ENCODE measurements at regions not wholly inside any gene's neighbourhood (a gene's known extent, or its start where the extent isn't known, plus 50 kb on each side); places are given as distances from the start of the nearest gene placed in this dataset.

DNA sequence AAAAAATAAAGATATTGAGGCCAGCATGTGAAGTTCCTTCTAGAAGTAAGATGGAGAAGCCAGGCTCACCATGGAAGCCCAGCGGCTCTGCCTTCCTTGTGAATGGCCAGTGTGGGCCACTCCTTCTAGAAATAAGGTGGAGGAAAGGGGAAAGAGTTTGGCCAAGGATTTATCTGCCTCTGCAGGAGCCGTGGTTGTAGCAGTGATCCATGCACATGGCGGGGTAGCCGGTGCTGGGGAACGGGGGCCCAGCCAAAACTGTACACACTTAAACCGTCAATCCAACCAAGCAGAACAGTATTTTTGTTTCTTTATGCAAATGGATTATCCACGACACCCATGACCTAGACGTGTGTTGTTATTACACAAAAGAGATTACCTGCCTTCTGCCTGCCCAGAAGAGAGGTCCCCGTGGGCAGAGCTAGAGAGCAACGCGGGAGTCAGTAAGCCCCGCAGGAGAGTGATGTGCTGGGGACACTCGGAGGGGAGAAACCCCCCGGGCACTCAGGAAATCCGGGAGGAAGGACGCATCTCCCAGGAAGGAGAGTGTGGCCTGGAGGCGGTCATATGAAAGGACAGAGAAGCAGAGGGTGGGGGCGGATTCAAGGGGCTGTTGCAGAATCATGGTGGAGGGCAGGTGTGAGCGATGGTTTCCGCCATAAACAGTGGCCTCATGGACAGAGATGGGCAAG, 218.4 kb upstream of the PPP2R2D start:
- intact Hi-C loops (cut with micrococcal nuclease; ENCODE audit: unreplicated experiment), result no loop called here
- H4K20me1 ChIP-seq (ENCODE audit: insufficient read depth, low read length), result 0 out of 2 replicates have a peak, but pooled peaks cover 2% of the 10 kb centered on the region
- no peaks in the 10 kb centered on the region for H3K79me2 ChIP-seq (ENCODE audit: insufficient read depth, low read length)
- ATAC-seq, result no peak
- peaks cover 0 to 7% of the 10 kb centered on the region in 2 experiments; a peak in 1 of 5 replicates for H3K27me3 ChIP-seq (ENCODE audit: control insufficient read depth in 1 of 2, insufficient read depth in 2 of 2, low read length in 2 of 2)
- no peak overlapping the region for H3K4me2 ChIP-seq (ENCODE audit: low read depth, low read length)
- H3K4me1 ChIP-seq (ENCODE audit: insufficient read depth, low read length), result no peaks in the 10 kb centered on the region
- CTCF ChIA-PET (ENCODE audit: low intra/inter-chr PET ratio, low total read pairs), result no interaction called here
- DNase-seq (ENCODE audit: low spot score), result no peak
- H3K9ac ChIP-seq (ENCODE audit: insufficient read depth, low read depth, low read length), result no peak overlapping the region
- POLR2A ChIA-PET, result no interaction called here
- no peak overlapping the region for H2AFZ ChIP-seq (ENCODE audit: low read length)
- H3K36me3 ChIP-seq (replicated peaks in 1 of 2; ENCODE audit: control insufficient read depth in 1 of 2, insufficient read depth in 2 of 2, low read length in 2 of 2), result no peaks in the 10 kb centered on the region
- H3K27ac ChIP-seq (ENCODE audit: extremely low read length, insufficient read depth, low read length), result no peak overlapping the region
- BruUV-seq (replicated peaks), result no TSS peak
- in situ Hi-C loops (cut with HindIII; ENCODE audit: extremely low pct_ligation_motif_present, low pct_unique_long_range_greater_than_20kb), result no loop called here
- TF ChIP-seq ZNF879 (CRISPR knock-in tag; IDR thresholded peaks at IDR 0.05) (no peak), SOX6 (IDR thresholded peaks at IDR 0.05) (no peak), SOX6 (CRISPR knock-in tag; IDR thresholded peaks at IDR 0.05) (no peak), ZNF546 (CRISPR knock-in tag; conservative IDR thresholded peaks at IDR 0.05) (no peak), MTF1 (CRISPR knock-in tag; IDR thresholded peaks at IDR 0.05) (no peak), KDM3A (CRISPR knock-in tag; IDR thresholded peaks at IDR 0.05; ENCODE audit: low read depth) (no peak), ZNF138 (CRISPR knock-in tag; IDR thresholded peaks at IDR 0.05; ENCODE audit: low read depth) (no peak), ZSCAN29 (CRISPR knock-in tag; conservative IDR thresholded peaks at IDR 0.05) (no peak), RXRB (CRISPR knock-in tag; IDR thresholded peaks at IDR 0.05; ENCODE audit: borderline replicate concordance) (no peak), ZNF3 (CRISPR knock-in tag; IDR thresholded peaks at IDR 0.05) (no peak), CHD4 (IDR thresholded peaks at IDR 0.05; ENCODE audit: borderline replicate concordance, low read length) (no peak), ZNF878 (CRISPR knock-in tag; IDR thresholded peaks at IDR 0.05) (no peak), GATAD1 (CRISPR knock-in tag; IDR thresholded peaks at IDR 0.05) (no peak), SP2 (CRISPR knock-in tag; IDR thresholded peaks at IDR 0.05) (no peak), ZNF264 (CRISPR knock-in tag; IDR thresholded peaks at IDR 0.05) (no peak)
- TF ChIP-seq, protein P1, sequence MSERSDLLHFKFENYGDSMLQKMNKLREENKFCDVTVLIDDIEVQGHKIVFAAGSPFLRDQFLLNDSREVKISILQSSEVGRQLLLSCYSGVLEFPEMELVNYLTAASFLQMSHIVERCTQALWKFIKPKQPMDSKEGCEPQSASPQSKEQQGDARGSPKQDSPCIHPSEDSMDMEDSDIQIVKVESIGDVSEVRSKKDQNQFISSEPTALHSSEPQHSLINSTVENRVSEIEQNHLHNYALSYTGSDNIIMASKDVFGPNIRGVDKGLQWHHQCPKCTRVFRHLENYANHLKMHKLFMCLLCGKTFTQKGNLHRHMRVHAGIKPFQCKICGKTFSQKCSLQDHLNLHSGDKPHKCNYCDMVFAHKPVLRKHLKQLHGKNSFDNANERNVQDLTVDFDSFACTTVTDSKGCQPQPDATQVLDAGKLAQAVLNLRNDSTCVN (CRISPR knock-in tag; IDR thresholded peaks at IDR 0.05; ENCODE audit: borderline replicate concordance), result no peak
- no peaks in the 10 kb centered on the region for H3K9me3 ChIP-seq (ENCODE audit: low read length)
- no peak overlapping the region for H3K4me3 ChIP-seq (replicated peaks in 1 of 3; ENCODE audit: insufficient read depth in 1 of 3, low read depth in 2 of 3, low read length in 3 of 3)
- no peak for FAIRE-seq
- 62% methylated on average over 16 of the region's 20 CpGs for WGBS (ENCODE audit: low lambda C conversion rate)
